Dendritic cell treated with granulocyte-macrophage colony-stimulating factor and Interleukin-4, amounts not matched to agents 40 ng/mL and 50 ng/mL, for 4 days (primary cell): ENCODE measurements at regions not wholly inside any gene's neighbourhood (a gene's known extent, or its start where the extent isn't known, plus 50 kb on each side); places are given as distances from the start of the nearest gene placed in this dataset.

Source experiments
- H3K27ac Mint-ChIP-seq: one replicate; pipeline ENCODE4 v1.8.0; 2022; ENCODE audit warnings: mild to moderate bottlenecking, mixed read lengths
- H3K27me3 Mint-ChIP-seq: one replicate; pipeline ENCODE4 v1.8.0; 2022; ENCODE audit warnings: mild to moderate bottlenecking, mixed read lengths
- H3K36me3 Mint-ChIP-seq: one replicate; pipeline ENCODE4 v1.8.0; 2022; ENCODE audit warnings: low read depth, mixed read lengths
- H3K4me1 Mint-ChIP-seq: one replicate; pipeline ENCODE4 v1.8.0; 2022; ENCODE audit warnings: low read depth, mixed read lengths
- H3K4me3 Mint-ChIP-seq: one replicate; pipeline ENCODE4 v1.8.0; 2022; ENCODE audit warnings: mild to moderate bottlenecking, moderate library complexity, mixed read lengths
- H3K9me3 Mint-ChIP-seq: one replicate; pipeline ENCODE4 v1.8.0; 2022; ENCODE audit warnings: mixed read lengths
- intact Hi-C: fragments of 100-400 bp; cut with micrococcal nuclease; formaldehyde crosslinking; loops from one replicate; pipeline ENCODE4 v1.15.0; 2022

GRCh38 chr12:107447336-107447735 lies 238.3 kb upstream of the PWP1 start:
- intact Hi-C loops: no loop called here
- no peak overlapping the region for H3K27ac Mint-ChIP-seq
- H3K9me3 Mint-ChIP-seq: no peaks in the 10 kb centered on the region
- H3K36me3 Mint-ChIP-seq: no peaks in the 10 kb centered on the region
- H3K4me3 Mint-ChIP-seq: no peak overlapping the region
- no peaks in the 10 kb centered on the region for H3K27me3 Mint-ChIP-seq
- no peaks in the 10 kb centered on the region for H3K4me1 Mint-ChIP-seq

- Mint-ChIP-seq H3K36me3 (no peaks in the 10 kb centered on the region), H3K27ac (no peak overlapping the region), H3K27me3 (no peaks in the 10 kb centered on the region), H3K4me3 (no peak overlapping the region), H3K4me1 (no peaks in the 10 kb centered on the region), H3K9me3 (no peaks in the 10 kb centered on the region)
- intact Hi-C loops: no loop called here
Measured at GRCh38 chr12:107448198-107448597, 237.4 kb upstream of the PWP1 start.

- H3K4me3 Mint-ChIP-seq: no peak overlapping the region
- H3K36me3 Mint-ChIP-seq: no peaks in the 10 kb centered on the region
- intact Hi-C loops: no loop called here
- no peaks in the 10 kb centered on the region for H3K9me3 Mint-ChIP-seq
- no peaks in the 10 kb centered on the region for H3K27me3 Mint-ChIP-seq
- no peak overlapping the region for H3K27ac Mint-ChIP-seq
- no peaks in the 10 kb centered on the region for H3K4me1 Mint-ChIP-seq
Measured at GRCh38 chr12:107449891-107450290, 235.7 kb upstream of the PWP1 start.

- H3K27me3 Mint-ChIP-seq: no peaks in the 10 kb centered on the region
- intact Hi-C loops: no loop called here
- no peak overlapping the region for H3K27ac Mint-ChIP-seq
- no peaks in the 10 kb centered on the region for H3K9me3 Mint-ChIP-seq
- H3K36me3 Mint-ChIP-seq: no peaks in the 10 kb centered on the region
- no peaks in the 10 kb centered on the region for H3K4me1 Mint-ChIP-seq
- no peak overlapping the region for H3K4me3 Mint-ChIP-seq
Measured at GRCh38 chr12:107450541-107450940, 235.1 kb upstream of the PWP1 start.

- no peak overlapping the region for H3K27ac Mint-ChIP-seq
- no peak overlapping the region for H3K4me3 Mint-ChIP-seq
- no peaks in the 10 kb centered on the region for H3K9me3 Mint-ChIP-seq
- intact Hi-C loops: no loop called here
- no peaks in the 10 kb centered on the region for H3K27me3 Mint-ChIP-seq
- H3K4me1 Mint-ChIP-seq: no peaks in the 10 kb centered on the region
- H3K36me3 Mint-ChIP-seq: no peaks in the 10 kb centered on the region
Measured at GRCh38 chr12:107451246-107451645, 234.4 kb upstream of the PWP1 start.

- Mint-ChIP-seq H3K27ac (no peak overlapping the region), H3K36me3 (no peaks in the 10 kb centered on the region), H3K4me1 (no peaks in the 10 kb centered on the region), H3K4me3 (no peak overlapping the region), H3K27me3 (no peaks in the 10 kb centered on the region), H3K9me3 (no peaks in the 10 kb centered on the region)
- intact Hi-C loops: no loop called here
Measured at GRCh38 chr12:107454109-107454830, 231.3 kb upstream of the PWP1 start.

GRCh38 chr12:107457362-107457935 lies 228.2 kb upstream of the PWP1 start:
- Mint-ChIP-seq H3K27me3 (no peaks in the 10 kb centered on the region), H3K4me3 (no peak overlapping the region), H3K27ac (no peak overlapping the region), H3K9me3 (no peaks in the 10 kb centered on the region), H3K36me3 (no peaks in the 10 kb centered on the region), H3K4me1 (peaks cover 5% of the 10 kb centered on the region)
- intact Hi-C loops: no loop called here

GRCh38 chr12:107458163-107458562 lies 227.4 kb upstream of the PWP1 start:
- H3K4me3 Mint-ChIP-seq: no peak overlapping the region
- intact Hi-C loops: no loop called here
- no peaks in the 10 kb centered on the region for H3K9me3 Mint-ChIP-seq
- H3K36me3 Mint-ChIP-seq: no peaks in the 10 kb centered on the region
- peaks cover 5% of the 10 kb centered on the region for H3K4me1 Mint-ChIP-seq
- H3K27me3 Mint-ChIP-seq: no peaks in the 10 kb centered on the region
- no peak overlapping the region for H3K27ac Mint-ChIP-seq

- Mint-ChIP-seq H3K36me3 (no peaks in the 10 kb centered on the region), H3K27ac (no peak overlapping the region), H3K4me3 (no peak overlapping the region), H3K27me3 (no peaks in the 10 kb centered on the region), H3K4me1 (peaks cover 5% of the 10 kb centered on the region), H3K9me3 (no peaks in the 10 kb centered on the region)
- intact Hi-C loops: no loop called here
Measured at GRCh38 chr12:107458990-107459389, 226.6 kb upstream of the PWP1 start.

- intact Hi-C loops: no loop called here
- Mint-ChIP-seq H3K9me3 (no peaks in the 10 kb centered on the region), H3K27me3 (no peaks in the 10 kb centered on the region), H3K27ac (no peak overlapping the region), H3K4me1 (peaks cover 5% of the 10 kb centered on the region), H3K36me3 (no peaks in the 10 kb centered on the region), H3K4me3 (no peak overlapping the region)
Measured at GRCh38 chr12:107459641-107460040, 226.0 kb upstream of the PWP1 start.

GRCh38 chr12:107461222-107461975 lies 224.2 kb upstream of the PWP1 start:
- H3K36me3 Mint-ChIP-seq: no peaks in the 10 kb centered on the region
- H3K27ac Mint-ChIP-seq: no peak overlapping the region
- peaks cover 5% of the 10 kb centered on the region for H3K4me1 Mint-ChIP-seq
- no peaks in the 10 kb centered on the region for H3K9me3 Mint-ChIP-seq
- intact Hi-C loops: no loop called here
- H3K4me3 Mint-ChIP-seq: no peak overlapping the region
- H3K27me3 Mint-ChIP-seq: no peaks in the 10 kb centered on the region

- Mint-ChIP-seq H3K9me3 (no peaks in the 10 kb centered on the region), H3K4me1 (peaks cover 5% of the 10 kb centered on the region), H3K36me3 (no peaks in the 10 kb centered on the region), H3K27me3 (no peaks in the 10 kb centered on the region), H3K27ac (no peak overlapping the region), H3K4me3 (no peak overlapping the region)
- intact Hi-C loops: no loop called here
Measured at GRCh38 chr12:107462428-107463332, 222.9 kb upstream of the PWP1 start.

- Mint-ChIP-seq H3K27me3 (no peaks in the 10 kb centered on the region), H3K36me3 (no peaks in the 10 kb centered on the region), H3K27ac (no peak overlapping the region), H3K4me1 (peaks cover 5% of the 10 kb centered on the region), H3K4me3 (no peak overlapping the region), H3K9me3 (no peaks in the 10 kb centered on the region)
- intact Hi-C loops: no loop called here
Measured at GRCh38 chr12:107464644-107465043, 221.0 kb upstream of the PWP1 start.

GRCh38 chr12:107465625-107466024 lies 220.0 kb upstream of the PWP1 start:
- Mint-ChIP-seq H3K27me3 (no peaks in the 10 kb centered on the region), H3K27ac (no peak overlapping the region), H3K4me1 (peaks cover 5% of the 10 kb centered on the region), H3K9me3 (no peaks in the 10 kb centered on the region), H3K36me3 (no peaks in the 10 kb centered on the region), H3K4me3 (no peak overlapping the region)
- intact Hi-C loops: no loop called here
